ENCODE measurements at regions not wholly inside any gene's neighbourhood (a gene's known extent, or its start where the extent isn't known, plus 50 kb on each side); places are given as distances from the start of the nearest gene placed in this dataset.

GRCh38 chr7:145729691-145730090 is 386.9 kb upstream of the CNTNAP2 start:
- H3K27me3 Mint-ChIP-seq: no peaks in the 10 kb centered on the region
- no peaks in the 10 kb centered on the region for H3K4me1 ChIP-seq (ENCODE audit: insufficient read depth, low read length)
- H3K4me3 Mint-ChIP-seq: no peak overlapping the region
- no peak overlapping the region for H3K27ac Mint-ChIP-seq
- no peaks in the 10 kb centered on the region for H3K36me3 Mint-ChIP-seq (ENCODE audit: low read depth)
- peaks cover 4% of the 10 kb centered on the region for H3K9me3 Mint-ChIP-seq
- POLR2A ChIA-PET: no interaction called here
- H3K9me3 ChIP-seq (ENCODE audit: control insufficient read depth in 1 of 2, insufficient read depth in 1 of 2, low read length in 2 of 2): peaks cover 0 to 2% of the 10 kb centered on the region in 2 experiments
- ATAC-seq (ENCODE audit: poor library complexity): no peak
- no peaks in the 10 kb centered on the region for H3K4me1 Mint-ChIP-seq (ENCODE audit: low read depth)
- no peak overlapping the region for H3K4me3 ChIP-seq (ENCODE audit: low read length)
- no peak overlapping the region for H3K27ac ChIP-seq (ENCODE audit: low read depth in 1 of 2, low read length in 2 of 2)
- no peak for DNase-seq
- no peaks in the 10 kb centered on the region for H3K36me3 ChIP-seq (ENCODE audit: insufficient read depth, low read length)
- TF ChIP-seq CTCF (IDR thresholded peaks at IDR 0.05): no peak
- no peaks in the 10 kb centered on the region for H3K27me3 ChIP-seq (ENCODE audit: control insufficient read depth in 1 of 2, insufficient read depth in 2 of 2, low read length in 2 of 2)
- CTCF ChIA-PET: no interaction called here
- intact Hi-C loops (cut with DNase I, micrococcal nuclease): no loop called here

- Mint-ChIP-seq H3K36me3 (ENCODE audit: low read depth) (no peaks in the 10 kb centered on the region), H3K27ac (no peak overlapping the region), H3K27me3 (no peaks in the 10 kb centered on the region), H3K4me1 (ENCODE audit: low read depth) (no peaks in the 10 kb centered on the region), H3K9me3 (peaks cover 2% of the 10 kb centered on the region), H3K4me3 (no peak overlapping the region)
- H3K4me1 ChIP-seq (ENCODE audit: insufficient read depth, low read length): no peaks in the 10 kb centered on the region
- H3K9me3 ChIP-seq (ENCODE audit: control insufficient read depth in 1 of 2, insufficient read depth in 1 of 2, low read length in 2 of 2): peaks cover 3 to 9% of the 10 kb centered on the region in 2 experiments
- no peaks in the 10 kb centered on the region for H3K36me3 ChIP-seq (ENCODE audit: insufficient read depth, low read length)
- ChIA-PET POLR2A (no interaction called here), CTCF (no interaction called here)
- H3K27me3 ChIP-seq (ENCODE audit: control insufficient read depth in 1 of 2, insufficient read depth in 2 of 2, low read length in 2 of 2): no peaks in the 10 kb centered on the region
- DNase-seq (no peak), ATAC-seq (ENCODE audit: poor library complexity) (no peak)
- H3K27ac ChIP-seq (ENCODE audit: low read depth in 1 of 2, low read length in 2 of 2): no peak overlapping the region
- no peak overlapping the region for H3K4me3 ChIP-seq (ENCODE audit: low read length)
- intact Hi-C loops (cut with DNase I, micrococcal nuclease): no loop called here
- TF ChIP-seq CTCF (IDR thresholded peaks at IDR 0.05): no peak
Measured at GRCh38 chr7:145718129-145718528, 398.5 kb upstream of the CNTNAP2 start.

- Histone ChIP-seq H3K27ac (ENCODE audit: low read depth in 1 of 2, low read length in 2 of 2) (no peak overlapping the region), H3K27me3 (ENCODE audit: control insufficient read depth in 1 of 2, insufficient read depth in 2 of 2, low read length in 2 of 2) (no peaks in the 10 kb centered on the region), H3K4me1 (ENCODE audit: insufficient read depth, low read length) (no peaks in the 10 kb centered on the region), H3K4me3 (ENCODE audit: low read length) (no peak overlapping the region), H3K9me3 (ENCODE audit: control insufficient read depth in 1 of 2, insufficient read depth in 1 of 2, low read length in 2 of 2) (peaks cover 0 to 8% of the 10 kb centered on the region in 2 experiments), H3K36me3 (ENCODE audit: insufficient read depth, low read length) (no peaks in the 10 kb centered on the region)
- ChIA-PET POLR2A (no interaction called here), CTCF (no interaction called here)
- Mint-ChIP-seq H3K9me3 (peaks cover 13% of the 10 kb centered on the region), H3K4me1 (ENCODE audit: low read depth) (no peaks in the 10 kb centered on the region), H3K4me3 (no peak overlapping the region), H3K27me3 (no peaks in the 10 kb centered on the region), H3K27ac (no peak overlapping the region), H3K36me3 (ENCODE audit: low read depth) (no peaks in the 10 kb centered on the region)
- DNase-seq (no peak), ATAC-seq (ENCODE audit: poor library complexity) (no peak)
- intact Hi-C loops (cut with DNase I, micrococcal nuclease): no loop called here
- TF ChIP-seq CTCF (IDR thresholded peaks at IDR 0.05): no peak
Measured at GRCh38 chr7:145700488-145700887, 416.1 kb upstream of the CNTNAP2 start.
